ENCODE measurements at regions not wholly inside any gene's neighbourhood (a gene's known extent, or its start where the extent isn't known, plus 50 kb on each side); places are given as distances from the start of the nearest gene placed in this dataset.

GRCh38 chr10:7092603-7093002 lies 318.2 kb downstream of the SFMBT2 start:
- Histone ChIP-seq H2BK12ac (ENCODE audit: insufficient read length, low read depth, low read length) (no peak overlapping the region), H3K56ac (ENCODE audit: insufficient read length, low read depth, low read length) (no peak overlapping the region), H4K8ac (replicated peaks; ENCODE audit: insufficient read length, low read depth, low read length) (no peak overlapping the region), H3K4ac (ENCODE audit: low read depth, low read length) (no peak overlapping the region), H3T11ph (ENCODE audit: low read length) (no peak overlapping the region), H4K20me1 (ENCODE audit: control insufficient read depth, insufficient read depth, insufficient read length) (no peaks in the 10 kb centered on the region), H3K9ac (ENCODE audit: extremely low read depth, insufficient read length, low read length) (no peak overlapping the region), H2AK5ac (ENCODE audit: insufficient read length, low read length) (no peak overlapping the region), H3K27me3 (ENCODE audit: insufficient read depth, low read length) (no peaks in the 10 kb centered on the region), H2BK5ac (ENCODE audit: insufficient read length, low read length) (no peak overlapping the region), H2BK120ac (ENCODE audit: low read depth, low read length, poor library complexity, severe bottlenecking) (no peak overlapping the region), H3K9me3 (ENCODE audit: control insufficient read depth, low read depth, low read length) (no peaks in the 10 kb centered on the region), H3K79me2 (ENCODE audit: insufficient read depth, low read length) (no peaks in the 10 kb centered on the region), H4K5ac (ENCODE audit: insufficient read length, low read depth, low read length) (no peak overlapping the region), H3K4me2 (ENCODE audit: insufficient read depth, insufficient read length, low read length) (no peak overlapping the region), H2BK20ac (ENCODE audit: low read depth, low read length, poor library complexity, severe bottlenecking) (no peak overlapping the region), H3K79me1 (ENCODE audit: insufficient read depth, low read depth, low read length, poor library complexity, severe bottlenecking) (no peaks in the 10 kb centered on the region), H2BK15ac (ENCODE audit: low read depth, low read length) (no peak overlapping the region), H3K4me1 (ENCODE audit: insufficient read depth, low read length) (no peaks in the 10 kb centered on the region), H4K91ac (ENCODE audit: insufficient read length, low read depth, low read length) (no peak overlapping the region), H3K27ac (ENCODE audit: insufficient read length, low read depth, low read length) (no peak overlapping the region), H3K23me2 (ENCODE audit: insufficient read length, low read depth, low read length, poor library complexity, severe bottlenecking) (no peaks in the 10 kb centered on the region), H3K14ac (ENCODE audit: insufficient read depth, low read length) (no peak overlapping the region), H3K18ac (ENCODE audit: insufficient read length, low read depth, low read length) (no peak overlapping the region), H2AFZ (ENCODE audit: low read length) (no peak overlapping the region), H3K23ac (ENCODE audit: insufficient read length, low read depth, low read length) (no peak overlapping the region)
- H3K4me1 Mint-ChIP-seq: no peaks in the 10 kb centered on the region
- no peak for DNase-seq
- WGBS (ENCODE audit: extremely low coverage, insufficient read length, low lambda C conversion rate): no CpG with 5 or more reads among the region's 7 CpGs
- no peak for TF ChIP-seq CTCF (conservative IDR thresholded peaks at IDR 0.05)
- no peaks in the 10 kb centered on the region for H3K9me3 Mint-ChIP-seq
- H3K27ac Mint-ChIP-seq: peak overlapping the region in 1 of 3 experiments; percentile 65; a peak in 1 of 7 replicates
- H3K36me3 Mint-ChIP-seq (ENCODE audit: insufficient read depth in 1 of 3, low read depth in 3 of 3): no peaks in the 10 kb centered on the region; a peak in 1 of 7 replicates
- H3K27me3 Mint-ChIP-seq (ENCODE audit: low read depth): peaks cover 2% of the 10 kb centered on the region; the same call in 1 of the 2 replicates
- no peak overlapping the region for H3K4me3 Mint-ChIP-seq

Data from H9 (cell line).